ENCODE measurements at regions not wholly inside any gene's neighbourhood (a gene's known extent, or its start where the extent isn't known, plus 50 kb on each side); places are given as distances from the start of the nearest gene placed in this dataset.
A peak's percentile ranks its signal among the peaks of the same experiment; 100 is the strongest.

DNA sequence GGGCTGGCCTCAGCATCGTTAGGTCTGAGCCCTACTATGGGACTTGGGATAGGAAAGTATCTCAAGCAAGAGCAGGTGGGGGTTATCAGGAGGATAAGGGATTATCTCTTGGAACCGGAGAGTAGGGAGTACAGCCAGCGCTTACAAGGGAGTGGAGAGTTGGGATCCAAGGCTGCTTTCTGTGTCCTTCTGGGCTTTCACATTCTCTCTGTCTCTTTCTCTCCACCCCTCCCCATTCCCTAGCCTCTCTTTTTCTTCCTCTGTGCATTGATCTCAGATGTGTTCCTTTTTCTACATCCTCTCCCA, 170.2 kb downstream of the BUD13 start (continued):
- TF ChIP-seq TFCP2L1 (CRISPR knock-in tag; IDR thresholded peaks at IDR 0.05) (no peak), TP53 (CRISPR knock-in tag; IDR thresholded peaks at IDR 0.05) (no peak), MAX (IDR thresholded peaks at IDR 0.05) (no peak)

DNA sequence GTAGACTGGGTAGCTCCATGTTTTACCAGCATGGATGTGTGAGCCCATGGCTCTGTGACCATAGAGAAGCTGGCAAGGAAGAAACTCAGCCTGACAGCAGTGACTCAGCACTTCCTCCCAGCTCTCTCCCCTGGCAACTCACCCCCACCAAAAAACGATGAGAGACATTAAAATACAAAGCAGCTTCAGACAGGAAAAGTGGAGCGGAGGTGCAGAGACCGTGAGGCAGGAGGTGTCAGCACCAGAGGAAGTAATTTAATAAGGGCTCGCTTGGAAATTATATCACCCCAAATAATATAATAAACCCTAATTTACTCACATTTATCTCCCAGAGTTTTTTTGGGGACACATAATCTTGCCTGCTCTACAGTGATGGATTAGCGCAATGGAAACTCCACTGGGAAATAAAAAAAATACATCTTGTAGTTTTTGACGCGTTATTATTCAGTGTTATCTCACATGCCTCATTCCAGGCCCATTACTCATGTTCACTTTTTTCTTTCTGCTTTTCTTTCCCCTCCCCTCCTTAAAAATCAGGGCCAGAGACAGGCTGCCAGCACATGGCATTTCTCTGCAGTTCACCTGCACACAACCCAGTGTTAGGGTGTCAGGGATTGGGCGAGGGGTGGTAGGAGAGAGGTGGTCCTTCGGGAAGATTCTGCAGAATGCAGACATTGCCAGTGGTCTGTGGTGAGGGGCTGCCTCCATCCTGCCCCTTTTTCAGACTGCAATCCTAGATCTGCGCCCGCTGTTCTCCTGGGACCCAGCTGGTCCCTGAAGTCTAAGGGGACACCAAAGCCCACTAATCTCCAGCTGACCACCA, 170.8 kb downstream of the BUD13 start:
- DNase-seq (ENCODE audit: low read depth in 1 of 2, low spot score in 1 of 2) (no peak), FAIRE-seq (no peak), ATAC-seq (no peak)
- ChIA-PET CTCF (no interaction called here), POLR2A (no interaction called here)
- no peak overlapping the region for H3K4me3 ChIP-seq
- H3K4me2 ChIP-seq, result no peak overlapping the region
- H3K9me3 ChIP-seq, result no peaks in the 10 kb centered on the region
- TF ChIP-seq NFE2L2 (conservative IDR thresholded peaks at IDR 0.05; ENCODE audit: low read length), result peak; percentile 56; the same call in 1 of the 2 replicates
- peak; percentile 31 for TF ChIP-seq MAFK (IDR thresholded peaks at IDR 0.05; ENCODE audit: partially characterized antibody)
- TF ChIP-seq CBX2 (IDR thresholded peaks at IDR 0.05; ENCODE audit: borderline replicate concordance, low read depth), result no peak
- WGBS (ENCODE audit: missing lambda C conversion rate), result 56% methylated on average over 8 of the region's 11 CpGs
- H3K4me1 ChIP-seq, result 0 out of 3 replicates have a peak, but pooled peaks cover 3% of the 10 kb centered on the region
- no peak overlapping the region for H3K27ac ChIP-seq

- ChIA-PET POLR2A (no interaction called here), CTCF (interaction anchor here (1.2 kb wide), 1 partner anchor 36 kb away, joined by 5 read pairs; no protein-coding TSS in a partner anchor)
- H3K4me1 ChIP-seq, result 0 out of 3 replicates have a peak, but pooled peaks cover 3% of the 10 kb centered on the region
- DNase-seq (ENCODE audit: low read depth in 1 of 2, low spot score in 1 of 2), result no peak
- no peak for FAIRE-seq
- no peaks in the 10 kb centered on the region for H3K9me3 ChIP-seq
- TF ChIP-seq CHD4 (IDR thresholded peaks at IDR 0.05; ENCODE audit: borderline replicate concordance), result no peak
- TF ChIP-seq SREBF2 (IDR thresholded peaks at IDR 0.05), result no peak
- no peak for TF ChIP-seq HOXB5 (CRISPR knock-in tag; IDR thresholded peaks at IDR 0.05)
- no peak for TF ChIP-seq HMGXB4 (CRISPR knock-in tag; IDR thresholded peaks at IDR 0.05; ENCODE audit: borderline replicate concordance)
- TF ChIP-seq MAX (IDR thresholded peaks at IDR 0.05), result no peak
- TF ChIP-seq CTCF (IDR thresholded peaks at IDR 0.05), result no peak
- TF ChIP-seq PHF8 (IDR thresholded peaks at IDR 0.05; ENCODE audit: borderline replicate concordance, low read depth), result no peak
- no peak for TF ChIP-seq BHLHE40 (IDR thresholded peaks at IDR 0.05; ENCODE audit: low read depth, low read length)
- TF ChIP-seq CHD2 (IDR thresholded peaks at IDR 0.05; ENCODE audit: low read length, partially characterized antibody), result no peak
- TF ChIP-seq FOSL2 (IDR thresholded peaks at IDR 0.05), result no peak
- TF ChIP-seq FOSL2 (CRISPR knock-in tag; IDR thresholded peaks at IDR 0.05), result no peak
- TF ChIP-seq HOXB13 (CRISPR knock-in tag; IDR thresholded peaks at IDR 0.05; ENCODE audit: low read depth), result no peak
- TF ChIP-seq KDM1A (IDR thresholded peaks at IDR 0.05; ENCODE audit: low read depth), result no peak
- no peak for TF ChIP-seq TFCP2L1 (CRISPR knock-in tag; IDR thresholded peaks at IDR 0.05)
- TF ChIP-seq POLR2A (IDR thresholded peaks at IDR 0.05; ENCODE audit: low read length), result no peak
- TF ChIP-seq RFX5 (IDR thresholded peaks at IDR 0.05), result no peak
- WGBS (ENCODE audit: missing lambda C conversion rate), result 69% methylated on average over 4 of the region's 4 CpGs
- no peak overlapping the region for H3K27ac ChIP-seq
- H3K4me2 ChIP-seq, result no peak overlapping the region
- H3K4me3 ChIP-seq, result no peak overlapping the region
- no peak for ATAC-seq
Measured at GRCh38 chr11:116600930-116601329, 171.9 kb downstream of the BUD13 start.
